NCI-H2029 treated with DMSO at 0.1 percent for 48 hours (cell line): ENCODE measurements at regions not wholly inside any gene's neighbourhood (a gene's known extent, or its start where the extent isn't known, plus 50 kb on each side); places are given as distances from the start of the nearest gene placed in this dataset.
"Not testable (repeated sequence)": the region's sequence is repeated elsewhere in the genome, so short reads cannot be mapped to it uniquely, and the experiment has no call there.

Experiments
- DNase-seq: peaks from one replicate; lab custom pipeline; 2025; lab: John Stamatoyannopoulos, UW

- not testable (repeated sequence) for DNase-seq
Observed at GRCh38 chr16:21516705-21517040, 82.7 kb upstream of the METTL9 start.

- DNase-seq = not testable (repeated sequence)
Observed at GRCh38 chr16:21517263-21517662, 82.1 kb upstream of the METTL9 start.

- DNase-seq = not testable (repeated sequence)
Observed at GRCh38 chr16:21519361-21520133, 79.8 kb upstream of the METTL9 start.

- not testable (repeated sequence) for DNase-seq
Observed at GRCh38 chr16:21520134-21521047, 79.0 kb upstream of the METTL9 start.

GRCh38 chr16:21521048-21521389 is 78.4 kb upstream of the METTL9 start:
- DNase-seq = not testable (repeated sequence)

- not testable (repeated sequence) for DNase-seq
Observed at GRCh38 chr16:21521390-21522143, 77.8 kb upstream of the METTL9 start.

- not testable (repeated sequence) for DNase-seq
Observed at GRCh38 chr16:21522846-21523245, 76.5 kb upstream of the METTL9 start.

- no peak for DNase-seq
Observed at GRCh38 chr16:21523411-21524067, 75.8 kb upstream of the METTL9 start.

- DNase-seq = no peak
Observed at GRCh38 chr16:21524068-21524751, 75.2 kb upstream of the METTL9 start.

GRCh38 chr16:21524752-21525028 is 74.7 kb upstream of the METTL9 start:
- not testable (repeated sequence) for DNase-seq

- not testable (repeated sequence) for DNase-seq
Observed at GRCh38 chr16:21525029-21525895, 74.1 kb upstream of the METTL9 start.

- DNase-seq = not testable (repeated sequence)
Observed at GRCh38 chr16:21525956-21526922, 73.1 kb upstream of the METTL9 start.

GRCh38 chr16:21526923-21527807 is 72.2 kb upstream of the METTL9 start:
- DNase-seq = no peak

GRCh38 chr16:21529060-21529658 is 70.2 kb upstream of the METTL9 start:
- not testable (repeated sequence) for DNase-seq

- DNase-seq = not testable (repeated sequence)
Observed at GRCh38 chr16:21530729-21531383, 68.5 kb upstream of the METTL9 start.

GRCh38 chr16:21532996-21533395 is 66.4 kb upstream of the METTL9 start:
- DNase-seq = not testable (repeated sequence)

GRCh38 chr16:21533474-21533873 is 65.9 kb upstream of the METTL9 start:
- DNase-seq = not testable (repeated sequence)
